ENCODE measurements at regions not wholly inside any gene's neighbourhood (a gene's known extent, or its start where the extent isn't known, plus 50 kb on each side); places are given as distances from the start of the nearest gene placed in this dataset.

- DNase-seq (ENCODE audit: low read depth, low spot score) (no peak), ATAC-seq (no peak)
- no TSS peak for BruUV-seq (replicated peaks)
- POLR2A ChIA-PET = no interaction called here
- TF ChIP-seq POLR2AphosphoS5 (IDR thresholded peaks at IDR 0.05; ENCODE audit: low read depth, low read length) = no peak
- no peak for TF ChIP-seq REST (IDR thresholded peaks at IDR 0.05; ENCODE audit: insufficient read depth in 1 of 2, low read depth in 2 of 2, low read length in 1 of 2)
- TF ChIP-seq TCF7L2 (IDR thresholded peaks at IDR 0.05; ENCODE audit: low read depth, low read length) = no peak
- TF ChIP-seq CTCF (IDR thresholded peaks at IDR 0.05) = no peak
- no peak for TF ChIP-seq SIN3A (IDR thresholded peaks at IDR 0.05; ENCODE audit: borderline replicate concordance, insufficient read depth, low read depth, low read length)
- Histone ChIP-seq H3K36me3 (ENCODE audit: control insufficient read depth, insufficient read depth, low read length) (no peaks in the 10 kb centered on the region), H3K9me3 (ENCODE audit: control insufficient read depth, insufficient read depth, low read depth, low read length) (no peaks in the 10 kb centered on the region), H3K27ac (ENCODE audit: low read length) (no peak overlapping the region), H3K4me1 (ENCODE audit: control insufficient read depth, insufficient read depth, low read length) (no peaks in the 10 kb centered on the region), H3K4me3 (ENCODE audit: low read depth in 2 of 2, low read length in 2 of 2) (no peak overlapping the region), H3K27me3 (ENCODE audit: control insufficient read depth, insufficient read depth, low read length) (no peaks in the 10 kb centered on the region)
- in situ Hi-C loops (cut with HindIII; ENCODE audit: low pct_unique_long_range_greater_than_20kb, low sequenced_read_pairs) (no loop called here), intact Hi-C loops (cut with micrococcal nuclease; ENCODE audit: unreplicated experiment) (no loop called here)
- CTCF ChIA-PET = no interaction called here
Observed at GRCh38 chr4:144499777-144500176, 146.2 kb upstream of the HHIP start.

- in situ Hi-C loops (cut with HindIII; ENCODE audit: low pct_unique_long_range_greater_than_20kb, low sequenced_read_pairs) (no loop called here), intact Hi-C loops (cut with micrococcal nuclease; ENCODE audit: unreplicated experiment) (no loop called here)
- H3K27me3 ChIP-seq (ENCODE audit: control insufficient read depth, insufficient read depth, low read length) = no peaks in the 10 kb centered on the region
- TF ChIP-seq POLR2AphosphoS5 (IDR thresholded peaks at IDR 0.05; ENCODE audit: low read depth, low read length) (no peak), TCF7L2 (IDR thresholded peaks at IDR 0.05; ENCODE audit: low read depth, low read length) (no peak), REST (IDR thresholded peaks at IDR 0.05; ENCODE audit: insufficient read depth in 1 of 2, low read depth in 2 of 2, low read length in 1 of 2) (no peak), CTCF (IDR thresholded peaks at IDR 0.05) (no peak), SIN3A (IDR thresholded peaks at IDR 0.05; ENCODE audit: borderline replicate concordance, insufficient read depth, low read depth, low read length) (no peak)
- ChIA-PET CTCF (no interaction called here), POLR2A (no interaction called here)
- H3K4me1 ChIP-seq (ENCODE audit: control insufficient read depth, insufficient read depth, low read length) = no peaks in the 10 kb centered on the region
- no peaks in the 10 kb centered on the region for H3K9me3 ChIP-seq (ENCODE audit: control insufficient read depth, insufficient read depth, low read depth, low read length)
- H3K27ac ChIP-seq (ENCODE audit: low read length) = no peak overlapping the region
- no peaks in the 10 kb centered on the region for H3K36me3 ChIP-seq (ENCODE audit: control insufficient read depth, insufficient read depth, low read length)
- DNase-seq (ENCODE audit: low read depth, low spot score) (no peak), ATAC-seq (no peak)
- BruUV-seq (replicated peaks) = no TSS peak
- H3K4me3 ChIP-seq (ENCODE audit: low read depth in 2 of 2, low read length in 2 of 2) = no peak overlapping the region
Observed at GRCh38 chr4:144501231-144501780, 144.7 kb upstream of the HHIP start.
